Aorta (tissue), 5 donors: ENCODE measurements at regions not wholly inside any gene's neighbourhood (a gene's known extent, or its start where the extent isn't known, plus 50 kb on each side); places are given as distances from the start of the nearest gene placed in this dataset.

Source experiments
- ATAC-seq: fragments of 200-7000 bp; cut with Tn5 transposase; one replicate; pipeline ENCODE4 v1.9.1; 2022; ENCODE audit warnings: moderate library complexity; ENCODE audit not compliant: low FRiP score
- DNase-seq, 2 donors: peaks; one replicate each; pipeline ENCODE4 v3.0.0-alpha.2; 2020
- H3K27ac ChIP-seq, 2 donors: one replicate each; pipeline ENCODE4 v1.5.1; 2013; ENCODE audit warnings: low read length in 2 of 2, mild to moderate bottlenecking in 2 of 2, moderate library complexity in 2 of 2, control low read depth in 1 of 2, inconsistent platforms in 1 of 2, low read depth in 1 of 2
- H3K27me3 ChIP-seq, 2 donors: one replicate each; pipeline ENCODE4 v1.6.1; 2013; ENCODE audit warnings: control low read depth in 1 of 2, low read length in 1 of 2, mild to moderate bottlenecking in 1 of 2, moderate library complexity in 1 of 2; ENCODE audit not compliant: insufficient read depth in 2 of 2, control insufficient read depth in 1 of 2
- H3K36me3 ChIP-seq, 2 donors: one replicate each; pipeline ENCODE4 v1.6.1; 2013; ENCODE audit warnings: control low read depth in 1 of 2, low read length in 1 of 2, mild to moderate bottlenecking in 1 of 2; ENCODE audit not compliant: insufficient read depth in 2 of 2, control insufficient read depth in 1 of 2
- H3K4me1 ChIP-seq, 2 donors: one replicate each; pipeline ENCODE4 v1.6.1; 2013; ENCODE audit warnings: low read length in 2 of 2, control low read depth in 1 of 2, mild to moderate bottlenecking in 1 of 2, moderate library complexity in 1 of 2; ENCODE audit not compliant: insufficient read depth in 2 of 2, control insufficient read depth in 1 of 2
- H3K4me3 ChIP-seq, 2 donors: one replicate each; pipeline ENCODE4 v1.5.1; 2013; ENCODE audit warnings: low read length in 2 of 2, control low read depth in 1 of 2, mild to moderate bottlenecking in 1 of 2
- H3K9me3 ChIP-seq: one replicate; pipeline ENCODE4 v1.6.1; 2013; ENCODE audit warnings: mild to moderate bottlenecking, low read length; ENCODE audit not compliant: control insufficient read depth
- WGBS, 2 donors: extraction: QIAGEN DNeasy Blood & Tissue Kit; methylation state at CpG; one replicate each; pipeline ENCODE4 v1.1.7; 2013; 5-methylcytosine and 5-hydroxymethylcytosine counted together
- intact Hi-C, 2 donors: fragments of 100-400 bp; cut with DNase I; formaldehyde crosslinking; loops; one replicate each; pipeline versions ENCODE4 v1.14.2 to v1.15.0; 2022
- donor health status: healthy with polysubstance abuse.
- donor health status: Bipolar disorder and iron deficiency.
- donor health status: DM: no; HTN: no; CAD: no.
- donor health status: DM: no; HTN: no; CAD: no.
- donor health status: DM: yes; HTN: yes; CAD: no.

DNA sequence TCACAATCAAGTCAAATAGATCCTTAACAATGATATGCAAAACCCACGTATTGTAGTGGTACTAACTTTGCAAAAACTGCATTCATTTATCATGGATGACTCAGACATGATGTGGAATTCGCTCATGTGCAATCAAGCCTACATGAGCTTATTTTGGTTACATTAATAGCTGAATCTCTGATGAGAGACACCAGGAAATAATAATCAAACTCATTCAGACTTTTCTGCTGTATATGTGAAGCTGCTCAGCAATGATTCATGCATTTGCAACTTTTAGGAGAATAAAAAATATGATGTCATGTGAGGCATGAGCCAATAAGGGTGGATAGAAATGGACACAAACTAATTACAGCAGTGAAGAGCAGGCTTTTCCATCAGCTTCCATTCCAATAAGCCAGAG is 1075.8 kb upstream of the TMEM132C start:
- H3K4me1 ChIP-seq = no peaks in the 10 kb centered on the region
- H3K9me3 ChIP-seq = peaks cover 4% of the 10 kb centered on the region
- H3K27me3 ChIP-seq = no peaks in the 10 kb centered on the region
- ATAC-seq (no peak), DNase-seq (no peak)
- H3K4me3 ChIP-seq = no peak overlapping the region
- no peaks in the 10 kb centered on the region for H3K36me3 ChIP-seq
- WGBS, 2 donors = 38 to 52% methylated on average over 2 of the region's 2 CpGs
- no peak overlapping the region for H3K27ac ChIP-seq
- intact Hi-C loops = no loop called here

DNA sequence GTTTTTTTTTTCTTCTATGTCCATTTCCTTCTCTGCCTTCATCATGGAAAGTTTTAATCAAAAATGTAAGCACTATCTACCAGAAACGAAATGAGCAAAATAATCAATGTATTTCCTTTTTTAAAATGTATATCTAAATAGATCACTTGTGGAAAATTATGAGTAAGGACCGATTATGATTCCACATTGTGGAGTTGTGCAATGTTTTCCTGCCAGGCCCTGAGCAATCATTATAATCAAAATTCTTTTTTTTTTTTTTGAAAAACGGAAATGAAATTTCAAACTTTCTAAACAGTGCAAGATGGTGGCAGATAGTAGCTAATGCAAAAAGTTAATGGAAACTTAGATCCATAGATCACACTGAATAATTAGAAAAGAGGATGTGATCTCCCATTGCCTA is 1074.6 kb upstream of the TMEM132C start:
- WGBS, 2 donors = 60 to 63% methylated on average over 3 of the region's 3 CpGs
- H3K27ac ChIP-seq = no peak overlapping the region
- DNase-seq = no peak
- no peaks in the 10 kb centered on the region for H3K36me3 ChIP-seq
- peaks cover 4% of the 10 kb centered on the region for H3K9me3 ChIP-seq
- H3K4me3 ChIP-seq = no peak overlapping the region
- no peak for ATAC-seq
- intact Hi-C loops = no loop called here
- H3K27me3 ChIP-seq = no peaks in the 10 kb centered on the region
- H3K4me1 ChIP-seq = no peaks in the 10 kb centered on the region

DNA sequence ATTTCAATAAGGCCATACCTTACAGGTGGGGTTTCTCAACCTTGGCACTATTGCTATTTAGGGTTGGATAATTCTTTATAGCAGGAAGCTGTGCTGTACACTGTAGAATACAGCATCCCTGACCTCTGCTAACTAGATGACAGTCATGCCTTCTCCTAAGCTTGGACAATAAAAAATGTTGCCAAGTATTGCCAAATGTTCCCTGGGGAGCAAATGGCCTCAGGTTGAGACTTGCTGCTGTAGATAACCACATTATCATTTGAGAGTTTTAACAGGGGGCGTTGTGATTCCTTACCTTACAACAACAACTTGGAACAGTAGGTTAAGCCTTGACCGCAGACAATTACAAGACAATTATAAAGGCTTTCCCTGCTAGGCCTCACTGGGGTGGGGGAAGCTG is 1073.6 kb upstream of the TMEM132C start:
- H3K4me1 ChIP-seq = no peaks in the 10 kb centered on the region
- WGBS, 2 donors = 91 to 94% methylated on average over 2 of the region's 2 CpGs
- H3K9me3 ChIP-seq = peaks cover 4% of the 10 kb centered on the region
- H3K4me3 ChIP-seq = no peak overlapping the region
- DNase-seq (no peak), ATAC-seq (no peak)
- intact Hi-C loops = no loop called here
- no peaks in the 10 kb centered on the region for H3K36me3 ChIP-seq
- no peaks in the 10 kb centered on the region for H3K27me3 ChIP-seq
- H3K27ac ChIP-seq = no peak overlapping the region

DNA sequence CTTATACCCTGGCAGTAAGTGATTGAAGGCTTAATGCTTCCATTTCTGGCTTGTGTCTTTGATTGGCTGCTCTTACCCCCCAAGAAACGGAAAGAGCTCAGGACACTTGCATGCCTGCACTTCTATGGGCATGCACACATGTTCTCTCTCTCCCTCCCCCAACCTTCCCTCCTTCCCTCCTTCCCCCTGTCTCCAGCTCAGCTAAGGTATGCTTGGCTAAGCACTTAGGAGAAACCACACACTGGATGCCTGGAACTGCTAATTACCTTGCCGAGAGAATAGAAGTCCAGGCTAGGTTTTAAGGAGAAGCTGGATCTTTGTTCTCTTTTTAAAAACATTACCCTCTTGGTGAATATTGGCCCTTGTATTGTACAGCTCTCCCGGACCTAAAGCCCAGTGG is 1072.8 kb upstream of the TMEM132C start:
- H3K4me3 ChIP-seq = no peak overlapping the region
- no peak overlapping the region for H3K27ac ChIP-seq
- peaks cover 4% of the 10 kb centered on the region for H3K9me3 ChIP-seq
- WGBS, 2 donors = 71 to 72% methylated on average over 3 of the region's 3 CpGs
- no peaks in the 10 kb centered on the region for H3K4me1 ChIP-seq
- no peaks in the 10 kb centered on the region for H3K27me3 ChIP-seq
- intact Hi-C loops = no loop called here
- DNase-seq (no peak), ATAC-seq (no peak)
- H3K36me3 ChIP-seq = no peaks in the 10 kb centered on the region

DNA sequence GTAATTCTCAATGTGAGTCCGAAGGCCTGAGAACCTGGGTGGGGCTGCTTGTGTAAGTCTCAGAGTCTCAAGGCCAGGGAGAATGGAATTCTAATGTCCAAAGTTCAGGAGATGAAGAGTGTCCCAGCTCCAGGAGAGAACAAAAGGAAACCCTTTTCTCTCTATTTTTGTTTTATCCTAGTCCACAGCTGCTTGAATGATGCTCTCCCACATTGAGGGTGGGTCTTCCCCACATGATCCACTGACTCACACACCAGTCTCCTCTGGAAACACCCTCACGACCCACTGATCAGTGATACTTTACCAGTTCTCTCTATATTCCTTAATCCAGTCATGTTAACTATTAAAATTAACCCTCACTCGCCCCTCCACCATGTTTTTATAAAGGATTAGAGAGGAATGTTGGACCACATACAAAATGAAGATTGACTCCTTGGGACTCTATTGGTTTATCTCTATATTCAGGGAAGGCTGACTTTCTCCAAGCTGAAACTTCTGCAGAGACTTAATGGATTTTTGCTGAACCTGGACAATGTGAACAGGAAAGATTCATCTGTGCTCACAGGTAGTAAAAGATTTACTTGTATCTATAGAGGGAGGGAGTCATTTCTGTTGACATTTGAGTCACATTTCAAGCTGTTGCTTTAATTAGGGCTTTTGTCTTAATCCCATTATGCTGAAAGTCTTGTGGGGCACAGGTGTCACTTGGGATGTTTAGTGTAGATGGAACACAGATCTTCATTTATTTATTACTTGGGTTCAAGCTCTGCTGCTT is 1061.0 kb upstream of the TMEM132C start:
- DNase-seq (no peak), ATAC-seq (no peak)
- H3K9me3 ChIP-seq = peaks cover 1% of the 10 kb centered on the region
- no peak overlapping the region for H3K4me3 ChIP-seq
- no peaks in the 10 kb centered on the region for H3K27me3 ChIP-seq
- no peaks in the 10 kb centered on the region for H3K36me3 ChIP-seq
- 61 to 62% methylated on average over 3 of the region's 3 CpGs for WGBS, 2 donors
- intact Hi-C loops = no loop called here
- H3K27ac ChIP-seq = no peak overlapping the region
- H3K4me1 ChIP-seq = no peaks in the 10 kb centered on the region

DNA sequence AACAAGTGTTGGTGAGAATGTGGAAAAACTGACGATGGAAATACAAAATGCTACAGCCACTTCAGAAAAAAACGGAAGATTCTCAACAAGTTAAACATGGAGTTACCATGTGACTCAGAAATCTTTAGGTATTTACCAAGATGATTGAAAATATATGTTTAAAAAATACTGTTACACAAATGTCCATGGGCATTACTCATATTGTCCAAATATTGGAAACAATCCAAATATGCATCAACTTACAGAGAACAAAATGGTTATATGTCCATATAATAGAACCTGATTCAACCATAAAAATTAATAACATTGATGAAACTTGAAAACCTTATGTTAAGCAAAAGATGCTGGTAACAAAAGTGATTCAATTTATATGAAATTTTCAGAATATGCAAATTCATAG is 1057.7 kb upstream of the TMEM132C start:
- Histone ChIP-seq H3K9me3 (no peaks in the 10 kb centered on the region), H3K27me3 (no peaks in the 10 kb centered on the region), H3K36me3 (no peaks in the 10 kb centered on the region), H3K4me1 (no peaks in the 10 kb centered on the region), H3K27ac (no peak overlapping the region), H3K4me3 (no peak overlapping the region)
- ATAC-seq = no peak
- DNase-seq = no peak
- WGBS, 2 donors = 80 to 85% methylated on average over 2 of the region's 2 CpGs
- intact Hi-C loops = no loop called here

DNA sequence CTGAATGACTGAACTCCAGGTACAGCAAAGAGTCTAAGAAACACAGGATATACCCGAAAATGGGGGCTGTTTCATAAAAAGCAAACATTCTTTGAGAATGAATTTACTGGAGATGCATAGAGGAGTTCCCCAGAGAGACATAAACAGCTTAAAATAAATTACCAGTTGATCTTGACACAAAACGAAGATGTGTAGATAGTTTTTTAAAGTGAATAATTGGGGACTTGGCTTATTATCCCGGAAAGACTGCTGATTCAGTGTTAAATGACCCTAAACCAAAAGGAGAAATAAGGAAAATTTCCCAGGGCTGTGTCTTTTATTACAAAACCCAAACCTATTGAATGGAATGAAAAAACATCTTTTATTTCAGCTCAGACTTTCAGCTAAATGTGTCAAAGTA is 1052.8 kb upstream of the TMEM132C start:
- Histone ChIP-seq H3K27ac (no peak overlapping the region), H3K27me3 (no peaks in the 10 kb centered on the region), H3K9me3 (no peaks in the 10 kb centered on the region), H3K36me3 (no peaks in the 10 kb centered on the region), H3K4me1 (no peaks in the 10 kb centered on the region), H3K4me3 (no peak overlapping the region)
- WGBS, 2 donors = 31 to 40% methylated on average over 3 of the region's 3 CpGs
- DNase-seq (no peak), ATAC-seq (no peak)
- intact Hi-C loops = no loop called here

DNA sequence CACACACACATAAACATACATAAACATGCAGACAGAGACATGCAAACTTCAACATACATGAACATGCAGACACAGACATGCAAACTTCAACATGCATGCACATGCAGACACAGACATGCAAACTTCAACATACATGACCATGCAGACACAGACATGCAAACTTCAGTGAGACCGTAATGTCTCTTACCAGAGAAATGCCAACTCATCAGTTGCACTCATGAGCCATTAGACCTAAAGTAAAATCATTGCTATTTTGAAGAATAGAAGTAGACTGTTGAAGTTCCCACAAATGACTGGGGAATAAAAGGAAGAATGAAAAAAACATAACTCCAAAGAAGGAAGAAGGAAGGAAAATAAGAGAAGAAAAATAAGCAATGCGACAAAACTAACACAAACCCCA is 1044.0 kb upstream of the TMEM132C start:
- no peaks in the 10 kb centered on the region for H3K4me1 ChIP-seq
- no peaks in the 10 kb centered on the region for H3K36me3 ChIP-seq
- ATAC-seq (no peak), DNase-seq (no peak)
- peaks cover 0 to 2% of the 10 kb centered on the region in 2 donors for H3K27me3 ChIP-seq
- H3K9me3 ChIP-seq = no peaks in the 10 kb centered on the region
- no peak overlapping the region for H3K27ac ChIP-seq
- intact Hi-C loops = no loop called here
- no peak overlapping the region for H3K4me3 ChIP-seq
- 79 to 89% methylated on average over 2 of the region's 2 CpGs for WGBS, 2 donors

DNA sequence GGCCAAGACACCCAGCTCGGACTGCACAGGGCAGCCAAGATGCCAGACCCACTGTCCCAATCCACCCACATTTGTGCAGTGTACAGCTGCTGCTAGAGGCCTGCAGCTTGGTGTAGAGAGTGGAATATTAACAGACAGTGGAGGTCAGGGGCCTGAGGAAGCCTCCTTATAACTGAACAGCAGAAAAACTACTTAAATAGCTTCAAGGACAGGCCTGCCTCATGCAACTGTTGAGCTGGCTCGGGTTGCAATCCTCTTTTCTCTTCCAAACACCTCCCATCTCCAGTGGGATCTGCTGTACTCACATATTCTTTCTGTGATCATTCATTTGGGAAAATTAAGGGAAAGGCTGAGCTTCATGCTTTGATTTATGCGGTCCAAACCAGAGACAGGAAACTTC is 1043.2 kb upstream of the TMEM132C start:
- no peaks in the 10 kb centered on the region for H3K4me1 ChIP-seq
- no peak for DNase-seq
- H3K9me3 ChIP-seq = no peaks in the 10 kb centered on the region
- no peak overlapping the region for H3K4me3 ChIP-seq
- WGBS, 2 donors = 38 to 42% methylated on average over 3 of the region's 3 CpGs
- H3K36me3 ChIP-seq = no peaks in the 10 kb centered on the region
- H3K27ac ChIP-seq = no peak overlapping the region
- H3K27me3 ChIP-seq = peaks cover 0 to 2% of the 10 kb centered on the region in 2 donors
- intact Hi-C loops = no loop called here
- no peak for ATAC-seq
